Mesothelial cell of epicardium (in vitro differentiated cells): ENCODE measurements at regions not wholly inside any gene's neighbourhood (a gene's known extent, or its start where the extent isn't known, plus 50 kb on each side); places are given as distances from the start of the nearest gene placed in this dataset.
A peak's percentile ranks its signal among the peaks of the same experiment; 100 is the strongest.

Source experiments
- DNase-seq, 2 experiments: peaks; one replicate each; pipeline ENCODE4 v3.0.0; 2021; ENCODE audit warnings: low spot score in 2 of 2; ENCODE audit not compliant: unreplicated experiment in 2 of 2
- H3K27ac Mint-ChIP-seq: 2 replicates; pipeline ENCODE4 v1.8.0; 2021; ENCODE audit warnings: mixed read lengths
- H3K27me3 Mint-ChIP-seq: 2 replicates; pipeline ENCODE4 v1.8.0; 2021; ENCODE audit warnings: low read depth, mixed read lengths
- H3K36me3 Mint-ChIP-seq: 2 replicates; pipeline ENCODE4 v1.8.0; 2021; ENCODE audit warnings: mixed read lengths
- H3K4me1 Mint-ChIP-seq: 2 replicates; pipeline ENCODE4 v1.8.0; 2021; ENCODE audit warnings: mixed read lengths
- H3K4me3 Mint-ChIP-seq: 2 replicates; pipeline ENCODE4 v1.8.0; 2021; ENCODE audit warnings: mild to moderate bottlenecking, moderate library complexity, mixed read lengths
- H3K9me3 Mint-ChIP-seq: 2 replicates; pipeline ENCODE4 v1.8.0; 2021; ENCODE audit warnings: mixed read lengths
- TF ChIP-seq, protein P1 (sequence below): fragments of 200-600 bp; sonication (generic); IDR thresholded peaks from one replicate; pipeline ENCODE4 v1.5.0; 2021; ENCODE audit warnings: antibody characterized with exemption; ENCODE audit not compliant: unreplicated experiment

DNA sequence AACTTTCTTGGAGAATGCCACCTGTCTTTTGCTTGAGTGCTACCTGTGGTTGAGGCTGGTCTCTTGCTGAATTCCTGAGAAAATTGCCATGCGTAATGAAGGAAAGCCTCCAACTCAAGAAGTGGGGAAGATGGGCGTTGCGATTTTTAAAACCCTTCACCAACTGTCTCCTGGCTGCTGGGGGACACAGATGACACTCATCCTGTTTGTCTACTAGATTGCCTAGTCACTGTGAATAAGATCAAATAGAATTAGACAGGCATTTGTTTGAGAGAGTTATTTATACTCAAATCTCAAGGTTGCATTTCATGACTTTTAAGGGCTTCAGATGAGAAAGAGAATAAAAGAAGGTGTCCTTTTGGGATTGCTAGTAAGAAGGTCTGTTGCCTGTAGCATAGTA is 84.3 kb upstream of the MTPN start:
- Mint-ChIP-seq H3K4me1 (peaks cover 70% of the 10 kb centered on the region), H3K27me3 (no peaks in the 10 kb centered on the region), H3K9me3 (peaks cover 4% of the 10 kb centered on the region), H3K4me3 (no peak overlapping the region), H3K27ac (no peak overlapping the region), H3K36me3 (peaks cover 1% of the 10 kb centered on the region)
- no peak for DNase-seq
- TF ChIP-seq, protein P1, sequence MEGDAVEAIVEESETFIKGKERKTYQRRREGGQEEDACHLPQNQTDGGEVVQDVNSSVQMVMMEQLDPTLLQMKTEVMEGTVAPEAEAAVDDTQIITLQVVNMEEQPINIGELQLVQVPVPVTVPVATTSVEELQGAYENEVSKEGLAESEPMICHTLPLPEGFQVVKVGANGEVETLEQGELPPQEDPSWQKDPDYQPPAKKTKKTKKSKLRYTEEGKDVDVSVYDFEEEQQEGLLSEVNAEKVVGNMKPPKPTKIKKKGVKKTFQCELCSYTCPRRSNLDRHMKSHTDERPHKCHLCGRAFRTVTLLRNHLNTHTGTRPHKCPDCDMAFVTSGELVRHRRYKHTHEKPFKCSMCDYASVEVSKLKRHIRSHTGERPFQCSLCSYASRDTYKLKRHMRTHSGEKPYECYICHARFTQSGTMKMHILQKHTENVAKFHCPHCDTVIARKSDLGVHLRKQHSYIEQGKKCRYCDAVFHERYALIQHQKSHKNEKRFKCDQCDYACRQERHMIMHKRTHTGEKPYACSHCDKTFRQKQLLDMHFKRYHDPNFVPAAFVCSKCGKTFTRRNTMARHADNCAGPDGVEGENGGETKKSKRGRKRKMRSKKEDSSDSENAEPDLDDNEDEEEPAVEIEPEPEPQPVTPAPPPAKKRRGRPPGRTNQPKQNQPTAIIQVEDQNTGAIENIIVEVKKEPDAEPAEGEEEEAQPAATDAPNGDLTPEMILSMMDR = no peak

DNA sequence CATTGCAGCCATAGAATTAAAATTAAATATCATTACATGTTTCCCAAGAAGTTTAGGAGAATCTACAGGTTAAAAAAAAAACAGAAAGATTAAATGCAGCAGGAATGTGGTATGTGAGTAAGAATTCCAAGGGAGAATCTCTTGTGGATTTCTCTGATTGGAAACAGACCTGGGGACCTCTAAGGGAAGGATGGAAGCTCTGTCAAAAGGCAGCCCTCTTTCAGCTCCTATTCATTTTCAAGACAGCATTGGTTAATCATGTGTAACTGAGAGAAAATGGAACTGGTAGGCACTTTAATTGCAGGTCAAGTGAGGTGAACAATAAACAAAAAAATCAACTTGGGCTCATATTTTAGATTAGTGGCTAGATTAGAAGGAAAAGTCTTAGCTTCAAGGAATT is 81.4 kb upstream of the MTPN start:
- TF ChIP-seq, protein P1 = no peak
- peak overlapping the region; percentile 62 for H3K27ac Mint-ChIP-seq
- DNase-seq = no peak
- peaks cover 4% of the 10 kb centered on the region for H3K9me3 Mint-ChIP-seq
- H3K4me3 Mint-ChIP-seq = no peak overlapping the region
- H3K27me3 Mint-ChIP-seq = no peaks in the 10 kb centered on the region
- H3K4me1 Mint-ChIP-seq = peaks cover 52% of the 10 kb centered on the region
- peaks cover 2% of the 10 kb centered on the region for H3K36me3 Mint-ChIP-seq

DNA sequence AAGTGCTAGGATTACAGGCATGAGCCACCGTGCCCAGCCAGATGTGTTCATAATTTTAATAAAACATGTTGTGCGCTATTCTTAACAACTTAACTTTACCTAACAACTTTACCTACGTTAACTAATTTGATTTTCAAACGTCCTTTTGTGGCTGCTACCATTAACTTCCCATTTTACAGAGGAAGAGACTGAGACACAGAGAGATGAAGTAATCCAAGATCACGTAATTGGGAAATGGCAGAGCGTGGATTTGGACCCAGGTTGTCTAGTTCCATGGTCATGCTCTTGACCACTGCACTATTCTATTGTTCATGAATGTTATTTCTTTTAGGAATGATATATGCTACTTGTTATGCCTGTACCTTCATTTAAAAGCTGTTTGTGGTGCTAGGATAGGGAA is 80.3 kb upstream of the MTPN start:
- Mint-ChIP-seq H3K9me3 (peaks cover 4% of the 10 kb centered on the region), H3K27ac (no peak overlapping the region), H3K4me1 (peaks cover 42% of the 10 kb centered on the region), H3K27me3 (no peaks in the 10 kb centered on the region), H3K36me3 (peaks cover 2% of the 10 kb centered on the region), H3K4me3 (no peak overlapping the region)
- DNase-seq = no peak
- TF ChIP-seq, protein P1 = no peak

DNA sequence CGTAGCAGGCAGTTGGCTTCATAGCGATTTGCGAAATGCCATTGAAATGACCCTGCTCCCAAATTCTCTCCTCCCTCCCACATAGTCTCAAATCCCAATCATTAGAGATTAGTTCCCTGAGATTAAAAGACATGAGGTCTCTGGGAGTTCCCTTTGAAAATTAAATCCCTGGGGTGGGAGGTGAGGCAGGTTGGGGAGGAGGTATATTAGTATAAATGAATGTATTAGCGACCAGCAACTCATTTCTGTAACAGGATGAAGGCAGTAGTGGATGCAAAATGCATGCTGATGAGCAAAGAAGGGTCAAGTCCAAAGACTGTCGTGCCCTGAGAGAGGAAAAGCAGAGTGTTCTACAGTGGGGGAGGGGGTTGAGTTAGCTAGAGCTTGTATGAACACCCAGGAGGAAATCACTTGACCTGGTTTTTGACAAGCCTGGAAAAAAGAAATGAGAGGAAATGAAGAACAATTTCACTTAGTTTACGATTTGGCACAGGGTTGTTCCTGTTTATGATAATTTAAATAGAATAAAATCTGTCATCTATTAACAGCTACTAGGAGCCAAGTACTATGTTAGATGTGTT is 79.6 kb upstream of the MTPN start:
- TF ChIP-seq, protein P1 = no peak
- no peak for DNase-seq
- no peak overlapping the region for H3K27ac Mint-ChIP-seq
- H3K4me1 Mint-ChIP-seq = peaks cover 34% of the 10 kb centered on the region
- H3K9me3 Mint-ChIP-seq = peaks cover 4% of the 10 kb centered on the region
- H3K27me3 Mint-ChIP-seq = no peaks in the 10 kb centered on the region
- H3K36me3 Mint-ChIP-seq = peaks cover 2% of the 10 kb centered on the region
- no peak overlapping the region for H3K4me3 Mint-ChIP-seq

DNA sequence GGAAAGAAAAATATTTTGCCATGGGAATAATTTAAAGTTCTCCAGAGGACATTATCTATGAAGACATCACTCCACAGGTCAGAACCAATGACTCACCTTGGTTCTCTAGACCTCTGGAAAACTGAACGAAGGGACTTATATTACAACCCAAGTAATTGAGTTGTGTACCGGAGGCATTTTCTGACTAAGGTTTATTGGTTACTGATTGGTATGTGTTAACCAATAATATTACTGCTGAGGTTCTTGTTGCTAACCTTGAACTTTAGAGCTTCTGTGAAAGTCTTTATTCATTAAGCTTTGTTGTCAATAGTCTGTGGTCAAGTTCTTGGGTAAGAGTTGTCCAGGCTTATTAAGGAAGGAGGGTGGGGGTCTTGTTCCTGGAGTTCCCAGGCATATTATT is 78.1 kb upstream of the MTPN start:
- Mint-ChIP-seq H3K27me3 (no peaks in the 10 kb centered on the region), H3K4me1 (peaks cover 42% of the 10 kb centered on the region), H3K27ac (no peak overlapping the region), H3K9me3 (peaks cover 4% of the 10 kb centered on the region), H3K36me3 (peaks cover 2% of the 10 kb centered on the region), H3K4me3 (no peak overlapping the region)
- TF ChIP-seq, protein P1 = no peak
- DNase-seq = no peak
